HFFc6 (cell line): ENCODE measurements at regions not wholly inside any gene's neighbourhood (a gene's known extent, or its start where the extent isn't known, plus 50 kb on each side); places are given as distances from the start of the nearest gene placed in this dataset.
"Not testable (repeated sequence)": the region's sequence is repeated elsewhere in the genome, so short reads cannot be mapped to it uniquely, and the experiment has no call there.

Experiments
- DNase-seq: peaks from one replicate; pipeline ENCODE4 v3.0.0-alpha.2; 2018
- H3K27ac Mint-ChIP-seq: 2 replicates; pipeline ENCODE4 v1.8.0; 2020; ENCODE audit warnings: mild to moderate bottlenecking, mixed read lengths
- H3K27me3 Mint-ChIP-seq: 2 replicates; pipeline ENCODE4 v1.8.0; 2021; ENCODE audit warnings: mild to moderate bottlenecking, moderate library complexity, mixed read lengths; ENCODE audit not compliant: insufficient read depth
- H3K36me3 Mint-ChIP-seq: 2 replicates; pipeline ENCODE4 v1.8.0; 2021; ENCODE audit warnings: low read depth, mixed read lengths
- H3K4me1 Mint-ChIP-seq: 2 replicates; pipeline ENCODE4 v1.8.0; 2020; ENCODE audit warnings: low read depth, mixed read lengths
- H3K4me3 Mint-ChIP-seq: 2 replicates; pipeline ENCODE4 v1.8.0; 2020; ENCODE audit warnings: mild to moderate bottlenecking, moderate library complexity, mixed read lengths
- H3K9me3 Mint-ChIP-seq: 2 replicates; pipeline ENCODE4 v1.8.0; 2020; ENCODE audit warnings: mild to moderate bottlenecking, mixed read lengths
- CTCF ChIP-seq: fragments of 200-600 bp; sonication (generic); IDR thresholded peaks from 2 replicates; pipeline ENCODE4 v1.5.0; 2021; ENCODE audit warnings: antibody characterized with exemption, mild to moderate bottlenecking

- H3K4me1 Mint-ChIP-seq, H3K4me3 Mint-ChIP-seq, H3K27me3 Mint-ChIP-seq, H3K36me3 Mint-ChIP-seq, DNase-seq, H3K27ac Mint-ChIP-seq, H3K9me3 Mint-ChIP-seq: not testable (repeated sequence)
These were observed 150.9 kb upstream of the TEX13D start for GRCh38 chrX:124181515-124181914.

GRCh38 chrX:124190440-124190839 lies 142.0 kb upstream of the TEX13D start:
- no peak overlapping the region for H3K4me3 Mint-ChIP-seq
- TF ChIP-seq CTCF: no peak
- H3K27ac Mint-ChIP-seq: no peak overlapping the region
- H3K36me3 Mint-ChIP-seq: no peaks in the 10 kb centered on the region
- DNase-seq: no peak
- peaks cover 8% of the 10 kb centered on the region; the same call in 1 of the 2 replicates for H3K4me1 Mint-ChIP-seq
- H3K9me3 Mint-ChIP-seq: no peaks in the 10 kb centered on the region
- H3K27me3 Mint-ChIP-seq: no peaks in the 10 kb centered on the region; the same call in none of the 2 replicates

GRCh38 chrX:124194199-124194598 lies 138.3 kb upstream of the TEX13D start:
- Mint-ChIP-seq H3K27ac (no peak overlapping the region; the same call in 1 of the 2 replicates), H3K27me3 (no peaks in the 10 kb centered on the region; the same call in none of the 2 replicates)

GRCh38 chrX:124194901-124195300 lies 137.6 kb upstream of the TEX13D start:
- H3K4me3 Mint-ChIP-seq: no peak overlapping the region
- H3K27ac Mint-ChIP-seq: no peak overlapping the region
- no peaks in the 10 kb centered on the region; the same call in none of the 2 replicates for H3K27me3 Mint-ChIP-seq
- H3K36me3 Mint-ChIP-seq: no peaks in the 10 kb centered on the region
- DNase-seq: no peak
- H3K4me1 Mint-ChIP-seq: peaks cover 12% of the 10 kb centered on the region; the same call in 1 of the 2 replicates
- no peaks in the 10 kb centered on the region for H3K9me3 Mint-ChIP-seq
- TF ChIP-seq CTCF: no peak

More at GRCh38 chrX:124194199-124194598, 138.3 kb upstream of the TEX13D start:
- Mint-ChIP-seq H3K36me3 (no peaks in the 10 kb centered on the region), H3K4me3 (no peak overlapping the region), H3K9me3 (no peaks in the 10 kb centered on the region), H3K4me1 (peaks cover 12% of the 10 kb centered on the region; the same call in 1 of the 2 replicates)
- no peak for TF ChIP-seq CTCF
- DNase-seq: no peak

GRCh38 chrX:124203311-124203710 lies 129.1 kb upstream of the TEX13D start:
- Mint-ChIP-seq H3K4me1 (no peaks in the 10 kb centered on the region), H3K4me3 (no peak overlapping the region), H3K9me3 (no peaks in the 10 kb centered on the region), H3K27me3 (peaks cover 4% of the 10 kb centered on the region; the same call in 1 of the 2 replicates), H3K36me3 (no peaks in the 10 kb centered on the region), H3K27ac (no peak overlapping the region)
- TF ChIP-seq CTCF: no peak
- no peak for DNase-seq

GRCh38 chrX:124208660-124209059 lies 123.8 kb upstream of the TEX13D start:
- Mint-ChIP-seq H3K4me1 (no peaks in the 10 kb centered on the region), H3K9me3 (no peaks in the 10 kb centered on the region), H3K36me3 (no peaks in the 10 kb centered on the region), H3K27me3 (peaks cover 7% of the 10 kb centered on the region; the same call in 1 of the 2 replicates), H3K4me3 (no peak overlapping the region), H3K27ac (no peak overlapping the region)
- no peak for TF ChIP-seq CTCF
- no peak for DNase-seq
